IMR-90 (cell line): ENCODE measurements at regions not wholly inside any gene's neighbourhood (a gene's known extent, or its start where the extent isn't known, plus 50 kb on each side); places are given as distances from the start of the nearest gene placed in this dataset.

ENCODE experiments used
- CTCF ChIP-seq: conservative IDR thresholded peaks from 2 replicates; pipeline ENCODE4 v1.5.1; 2012; ENCODE audit warnings: mild to moderate bottlenecking, low read depth, low read length, improper control_type of control experiment
- MAZ ChIP-seq: IDR thresholded peaks from 2 replicates; pipeline ENCODE4 v1.6.1; 2012; ENCODE audit warnings: low read depth, mild to moderate bottlenecking, low read length, improper control_type of control experiment, moderate library complexity, borderline replicate concordance
- NFE2L2 ChIP-seq: fragments of 150-350 bp; IDR thresholded peaks from 2 replicates; pipeline ENCODE4 v1.6.1; 2016; ENCODE audit warnings: low read depth, mild to moderate bottlenecking, low read length
- POLR2A ChIP-seq: IDR thresholded peaks from 2 replicates; pipeline ENCODE4 v1.6.1; 2012; ENCODE audit warnings: mild to moderate bottlenecking, low read depth, low read length
- RFX5 ChIP-seq: IDR thresholded peaks from 2 replicates; pipeline ENCODE4 v1.8.0; 2012; ENCODE audit warnings: low read depth, mild to moderate bottlenecking, low read length, moderate library complexity

GRCh38 chr6:8195040-8195713 is 92.8 kb upstream of the EEF1E1 start:
- TF ChIP-seq RFX5 (no peak), CTCF (no peak), NFE2L2 (no peak), POLR2A (no peak), MAZ (no peak)
